ENCODE measurements at regions not wholly inside any gene's neighbourhood (a gene's known extent, or its start where the extent isn't known, plus 50 kb on each side); places are given as distances from the start of the nearest gene placed in this dataset.

DNA sequence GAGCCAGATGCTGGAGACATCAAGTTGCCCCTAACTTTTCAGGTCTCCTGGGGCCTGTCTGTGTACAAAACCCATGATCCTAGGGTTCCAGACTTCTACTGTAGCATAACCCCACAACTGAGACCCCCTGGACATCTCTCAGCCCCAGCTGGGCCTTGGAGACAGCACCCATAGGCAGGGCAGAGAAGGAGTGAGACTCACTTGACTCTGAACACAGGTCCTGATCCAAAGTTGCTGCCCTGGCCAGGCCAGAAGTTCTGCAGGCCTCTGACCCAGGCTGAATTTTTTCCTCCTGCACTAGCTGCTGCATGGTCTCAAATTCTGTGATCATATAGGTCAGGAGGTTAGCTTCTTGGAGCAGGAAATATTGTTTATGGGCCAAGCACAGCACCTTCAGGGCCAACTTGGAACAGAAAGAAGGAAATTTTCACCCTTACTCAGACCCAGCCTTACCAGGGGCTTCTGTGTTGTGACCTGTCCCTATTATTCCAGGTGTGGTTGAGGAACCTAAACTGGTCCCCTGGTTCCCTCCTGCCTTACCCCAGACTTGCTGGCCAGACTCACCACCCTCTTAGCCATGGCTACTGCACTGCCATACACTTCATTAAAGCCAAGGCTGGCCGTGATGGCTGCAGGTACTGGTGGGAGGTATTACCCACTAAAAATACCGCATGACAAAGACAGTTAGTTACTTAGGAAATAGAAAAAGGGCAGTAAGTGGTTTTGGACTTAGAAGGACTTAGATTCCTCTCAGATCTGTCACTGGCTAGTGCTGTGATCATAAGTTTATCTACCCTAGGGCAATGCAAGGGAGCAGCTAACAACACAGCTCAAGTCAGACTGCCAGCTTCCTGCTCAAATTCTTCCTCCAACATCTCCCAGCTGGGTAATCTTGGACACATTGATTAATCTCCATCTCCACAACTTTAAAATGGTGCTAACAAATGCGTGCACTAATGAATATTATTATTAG is 2180.1 kb downstream of the TP53TG3F start:
- DNase-seq (ENCODE audit: low spot score), result no peak

DNA sequence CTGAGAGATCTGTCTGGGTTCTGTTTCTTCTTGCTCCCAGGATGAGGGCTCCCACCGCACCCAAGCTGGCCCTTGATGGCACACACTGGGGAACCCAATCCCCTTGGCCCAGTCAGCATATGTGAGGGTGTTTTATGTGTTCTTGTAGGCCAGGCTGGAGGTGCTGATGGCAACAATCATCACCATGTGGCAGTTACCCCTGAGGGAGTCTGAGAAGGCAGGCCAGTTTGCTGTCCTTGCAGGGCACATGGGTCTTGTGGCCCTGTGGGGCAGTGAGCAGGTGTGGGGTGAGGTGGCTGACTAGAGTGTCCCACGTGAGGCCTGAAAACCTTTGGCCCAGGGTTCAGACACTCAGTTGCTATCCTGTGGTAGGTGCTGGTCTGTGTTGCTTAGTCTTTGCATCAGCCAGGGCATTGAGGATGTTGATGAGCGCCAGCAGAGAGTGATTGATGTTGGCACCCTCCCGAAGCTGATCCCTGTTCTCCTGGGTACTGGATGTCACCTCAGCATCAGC is 2183.0 kb downstream of the TP53TG3F start:
- no peak for DNase-seq (ENCODE audit: low spot score)

DNA sequence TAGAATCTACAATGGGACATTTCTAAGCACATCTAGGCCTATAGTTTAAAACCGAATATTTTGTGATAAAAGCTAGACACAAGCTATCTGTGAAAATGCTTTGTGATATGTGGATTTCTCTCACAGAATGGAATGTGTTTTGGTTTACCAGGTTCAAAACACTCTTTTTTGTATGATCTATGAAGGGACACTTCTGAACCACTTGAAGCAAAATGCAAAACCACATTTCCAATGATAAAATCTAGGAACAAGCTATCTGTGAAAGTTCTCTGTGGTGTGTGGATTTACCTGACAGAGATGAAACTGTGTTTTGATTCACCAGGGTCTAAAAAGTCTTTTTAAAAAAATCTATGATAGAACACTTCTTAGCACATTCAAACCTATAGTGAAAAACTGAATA is 2192.4 kb downstream of the TP53TG3F start:
- DNase-seq (ENCODE audit: low spot score), result no peak

DNA sequence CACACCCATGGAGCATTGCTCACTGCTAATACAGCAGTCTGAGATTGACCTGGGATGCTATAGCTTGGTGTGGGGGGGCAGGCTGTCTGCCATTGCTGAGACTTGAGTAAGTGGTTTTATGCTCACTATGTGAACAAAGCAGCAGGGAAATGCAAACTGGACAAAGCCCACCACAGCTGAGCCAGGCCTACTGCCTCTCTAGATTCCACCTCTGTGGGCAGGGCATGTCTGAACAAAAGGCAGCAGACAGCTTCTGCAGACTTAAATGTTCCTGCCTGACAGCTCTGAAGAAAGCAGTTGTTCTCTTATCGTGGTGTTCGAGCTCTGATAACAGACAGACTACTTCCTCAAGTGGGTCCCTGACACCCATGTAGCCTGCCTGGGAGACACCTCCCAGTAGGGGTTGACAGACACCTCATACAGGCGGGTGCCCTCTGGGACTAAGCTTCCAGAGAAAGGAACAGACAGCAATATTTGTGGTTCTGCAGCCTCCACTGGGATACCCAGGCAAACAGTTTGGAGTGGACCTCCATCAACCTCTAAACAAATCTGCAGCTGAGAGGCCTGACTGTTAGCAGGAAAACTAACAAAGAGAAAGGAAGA is 2204.8 kb downstream of the TP53TG3F start:
- DNase-seq (ENCODE audit: low spot score), result no peak

DNA sequence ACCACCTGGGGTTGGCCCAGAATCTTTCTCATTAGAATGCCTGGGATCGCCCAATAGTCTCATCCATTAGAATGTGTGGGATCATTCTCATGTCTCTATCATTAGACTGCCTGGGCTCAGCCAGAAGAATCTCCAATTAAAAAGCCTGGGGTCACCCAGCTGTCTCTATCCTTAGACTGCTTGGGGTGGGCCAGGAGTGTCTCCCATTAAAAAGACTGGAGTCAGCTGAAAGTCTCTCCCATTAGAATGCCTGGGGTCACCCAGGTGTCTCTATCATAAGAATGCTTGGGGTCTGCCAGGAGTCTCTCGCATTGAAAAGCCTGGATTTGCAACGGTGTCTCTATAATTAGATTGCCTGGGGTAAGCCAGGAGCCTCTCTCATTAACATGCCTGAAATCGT is 2225.7 kb downstream of the TP53TG3F start:
- DNase-seq (ENCODE audit: low spot score), result no peak

DNA sequence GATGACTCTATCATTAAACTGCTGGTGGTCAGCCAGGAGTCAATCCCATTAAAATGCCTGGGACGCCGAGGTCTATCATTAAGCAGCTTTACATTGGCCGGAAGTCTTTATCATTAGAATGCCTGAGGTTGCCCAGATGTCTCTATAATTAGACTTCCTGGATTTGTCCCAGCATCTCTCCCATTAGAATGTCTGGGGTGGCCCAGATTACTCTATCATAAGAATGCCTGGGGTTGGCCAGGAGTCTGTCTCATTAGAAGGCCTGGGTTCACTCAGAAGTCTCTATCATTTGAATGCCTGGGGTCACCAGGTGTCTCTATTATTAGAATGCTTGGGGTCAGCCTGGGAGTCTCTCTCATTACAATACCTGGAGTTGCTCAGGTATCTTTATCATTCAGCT is 2227.2 kb downstream of the TP53TG3F start:
- no peak for DNase-seq (ENCODE audit: low spot score)

DNA sequence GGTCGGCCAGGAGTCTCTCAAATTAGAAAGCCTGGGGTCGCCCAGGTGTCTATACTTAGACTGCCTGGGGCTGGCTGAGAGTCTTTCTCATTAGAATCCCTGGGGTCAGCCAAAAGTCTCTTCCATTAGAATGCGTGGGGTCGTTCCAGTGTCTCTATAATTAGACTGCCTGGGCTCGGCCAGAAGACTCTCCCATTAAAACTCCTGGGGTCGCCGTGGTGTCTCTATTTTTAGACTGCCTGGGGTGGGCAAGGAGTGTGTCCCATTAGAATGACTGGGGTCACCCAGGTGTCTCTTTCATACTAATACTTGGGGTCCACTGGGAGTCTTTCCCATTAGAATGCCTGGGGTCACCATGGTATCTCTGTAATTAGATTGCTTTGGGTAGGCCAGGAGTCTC is 2227.7 kb downstream of the TP53TG3F start:
- DNase-seq (ENCODE audit: low spot score), result no peak

DNA sequence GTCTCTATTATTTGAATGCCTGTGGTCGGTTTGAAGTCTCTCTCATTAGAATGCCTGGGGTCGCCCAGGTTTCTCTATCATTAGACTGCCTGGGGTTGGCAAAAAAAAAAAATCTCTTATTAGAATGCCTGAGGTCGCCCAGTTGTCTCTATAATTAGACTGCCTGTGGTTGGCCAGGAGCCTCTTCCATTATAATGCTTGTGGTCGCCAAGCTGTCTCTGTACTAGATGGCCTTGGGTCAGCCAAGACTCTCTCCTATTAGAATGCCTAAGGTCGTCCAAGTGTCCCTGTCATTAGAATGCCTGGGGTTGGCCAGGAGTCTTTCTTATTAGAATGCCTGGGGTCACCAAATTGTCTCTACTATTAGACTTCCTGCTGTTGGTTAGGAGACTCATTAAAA is 2228.4 kb downstream of the TP53TG3F start:
- DNase-seq (ENCODE audit: low spot score), result no peak

DNA sequence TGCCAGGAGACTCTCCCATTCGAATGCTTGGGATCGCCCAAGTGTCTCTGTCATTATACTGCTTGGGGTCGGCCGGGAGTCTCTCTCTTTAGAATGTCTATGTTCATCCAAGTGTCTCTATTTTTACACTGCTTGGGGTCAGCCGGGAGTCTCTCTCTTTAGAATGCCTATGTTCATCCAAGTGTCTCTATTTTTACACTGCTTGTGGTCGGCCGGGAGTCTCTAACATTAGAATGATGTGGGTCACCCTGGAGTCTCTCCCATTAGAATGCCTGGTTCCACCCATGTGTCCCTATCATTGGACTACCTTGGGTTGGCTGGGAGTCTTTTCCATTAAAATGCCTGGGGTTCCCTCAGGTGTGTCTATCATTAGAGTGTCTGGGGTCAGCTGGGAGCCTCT is 2230.4 kb downstream of the TP53TG3F start:
- DNase-seq (ENCODE audit: low spot score), result no peak

DNA sequence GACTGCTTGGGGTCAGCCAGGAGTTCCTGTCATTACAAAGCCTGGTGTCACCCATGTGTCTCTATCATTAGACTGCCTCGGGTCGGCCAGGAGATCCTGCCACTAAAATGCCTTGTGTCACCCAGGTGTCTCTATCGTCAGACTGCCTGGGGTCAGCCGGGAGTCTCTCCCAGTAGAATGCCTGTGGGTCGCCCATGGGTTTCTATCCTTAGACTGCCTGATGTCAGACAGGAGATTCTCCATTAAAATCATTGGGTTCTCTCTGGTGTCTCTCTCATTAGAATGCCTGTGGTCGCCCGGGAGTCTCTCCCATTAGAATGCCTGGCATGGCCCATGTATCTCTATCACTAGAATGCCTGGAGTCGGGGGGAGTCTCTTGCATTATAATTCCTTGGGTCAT is 2231.0 kb downstream of the TP53TG3F start:
- no peak for DNase-seq (ENCODE audit: low spot score)

DNA sequence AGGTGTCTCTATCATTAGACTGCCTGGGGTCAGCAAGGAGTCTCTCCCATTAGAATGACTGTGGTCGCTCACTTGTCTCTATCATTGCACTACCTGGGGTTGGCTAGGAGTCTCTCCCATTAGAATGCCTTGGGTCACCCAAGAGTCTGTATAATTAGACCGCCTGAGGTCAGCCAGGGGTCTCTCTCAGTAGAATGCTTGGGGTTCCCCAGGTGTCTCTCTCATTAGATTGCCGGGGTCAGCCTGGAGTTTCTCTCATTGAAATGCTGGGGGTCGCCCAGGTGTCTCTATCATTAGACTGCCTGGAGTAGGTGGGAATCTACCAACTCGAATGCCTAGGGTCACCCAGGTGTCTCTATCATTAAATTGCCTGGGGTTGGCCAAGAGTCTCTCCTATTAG is 2231.6 kb downstream of the TP53TG3F start:
- no peak for DNase-seq (ENCODE audit: low spot score)

DNA sequence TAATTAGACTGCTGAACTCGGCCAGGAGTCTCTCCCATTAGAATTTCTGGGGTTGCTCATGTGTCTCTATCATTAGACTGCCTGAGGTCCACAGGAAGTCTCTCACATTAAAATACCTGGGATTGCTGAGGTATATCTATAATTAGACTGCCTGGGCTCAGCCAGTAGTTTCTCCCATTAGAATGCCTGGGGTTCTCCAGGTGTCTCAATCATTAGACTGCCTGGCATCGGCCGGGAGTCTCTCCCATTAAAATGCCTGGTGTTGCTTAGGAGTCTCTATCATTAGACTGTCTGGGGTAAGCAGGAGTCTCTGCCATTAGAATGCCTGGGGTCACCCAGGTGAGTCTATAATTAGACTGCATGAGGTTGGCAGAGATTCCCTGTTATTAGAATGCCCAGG is 2233.4 kb downstream of the TP53TG3F start:
- DNase-seq (ENCODE audit: low spot score), result no peak

DNA sequence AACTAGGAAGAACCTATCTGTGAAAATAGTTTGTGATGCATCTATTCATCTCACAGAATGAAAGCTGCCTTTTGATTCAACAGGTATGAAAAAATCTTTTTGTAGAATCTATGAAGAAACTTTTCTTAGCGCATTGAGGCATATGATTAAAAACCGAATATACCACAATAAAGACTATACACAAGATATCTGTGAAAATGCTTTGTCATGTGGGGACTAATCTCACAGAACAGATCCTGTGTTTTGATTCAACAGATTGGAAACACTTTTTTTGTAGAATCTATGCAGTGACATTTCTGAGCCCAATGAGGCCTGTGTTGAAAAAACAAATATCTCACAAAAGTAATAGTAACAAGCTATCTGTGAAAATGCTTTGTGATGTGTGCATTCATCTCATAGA is 2247.5 kb downstream of the TP53TG3F start:
- DNase-seq (ENCODE audit: low spot score), result no peak

DNA sequence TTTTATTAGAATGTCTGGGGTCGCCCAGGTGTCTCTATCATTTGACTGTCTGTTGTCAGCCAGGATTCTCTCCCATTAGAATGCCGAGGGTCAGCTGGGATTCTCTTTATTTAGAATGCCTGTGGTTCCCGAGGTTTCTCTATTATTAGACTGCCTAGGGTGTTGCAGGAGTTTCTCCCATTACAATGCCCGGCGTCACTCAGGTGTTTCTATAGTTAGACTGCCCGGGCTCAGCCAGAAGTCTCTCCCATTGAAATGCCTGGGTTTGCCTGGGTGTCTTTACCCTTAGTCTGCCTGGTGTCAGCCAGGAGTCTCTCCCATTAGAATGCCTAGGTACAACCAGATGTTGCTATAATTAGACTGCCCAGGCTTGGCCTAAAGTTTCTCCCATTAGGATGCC is 2252.0 kb downstream of the TP53TG3F start:
- DNase-seq (ENCODE audit: low spot score), result no peak

DNA sequence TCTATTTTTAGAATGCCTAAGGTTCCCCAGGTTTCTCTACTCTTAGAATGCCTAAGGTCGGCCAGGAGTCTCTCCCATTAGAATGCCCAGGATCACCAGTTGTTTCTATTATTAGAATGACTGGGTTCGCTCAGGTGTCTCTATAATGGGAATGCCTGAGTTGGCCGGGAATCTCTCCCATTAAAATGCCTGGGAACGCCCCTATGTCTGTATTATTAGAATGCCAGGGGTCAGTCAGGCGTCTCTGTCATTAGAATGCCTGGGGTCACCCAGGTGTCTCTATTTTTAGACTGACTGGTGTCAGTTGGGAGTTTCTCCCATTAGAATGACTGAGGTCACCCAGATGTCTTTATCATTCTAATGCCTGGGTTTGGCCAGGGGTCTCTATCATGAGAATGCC is 2252.5 kb downstream of the TP53TG3F start:
- no peak for DNase-seq (ENCODE audit: low spot score)

DNA sequence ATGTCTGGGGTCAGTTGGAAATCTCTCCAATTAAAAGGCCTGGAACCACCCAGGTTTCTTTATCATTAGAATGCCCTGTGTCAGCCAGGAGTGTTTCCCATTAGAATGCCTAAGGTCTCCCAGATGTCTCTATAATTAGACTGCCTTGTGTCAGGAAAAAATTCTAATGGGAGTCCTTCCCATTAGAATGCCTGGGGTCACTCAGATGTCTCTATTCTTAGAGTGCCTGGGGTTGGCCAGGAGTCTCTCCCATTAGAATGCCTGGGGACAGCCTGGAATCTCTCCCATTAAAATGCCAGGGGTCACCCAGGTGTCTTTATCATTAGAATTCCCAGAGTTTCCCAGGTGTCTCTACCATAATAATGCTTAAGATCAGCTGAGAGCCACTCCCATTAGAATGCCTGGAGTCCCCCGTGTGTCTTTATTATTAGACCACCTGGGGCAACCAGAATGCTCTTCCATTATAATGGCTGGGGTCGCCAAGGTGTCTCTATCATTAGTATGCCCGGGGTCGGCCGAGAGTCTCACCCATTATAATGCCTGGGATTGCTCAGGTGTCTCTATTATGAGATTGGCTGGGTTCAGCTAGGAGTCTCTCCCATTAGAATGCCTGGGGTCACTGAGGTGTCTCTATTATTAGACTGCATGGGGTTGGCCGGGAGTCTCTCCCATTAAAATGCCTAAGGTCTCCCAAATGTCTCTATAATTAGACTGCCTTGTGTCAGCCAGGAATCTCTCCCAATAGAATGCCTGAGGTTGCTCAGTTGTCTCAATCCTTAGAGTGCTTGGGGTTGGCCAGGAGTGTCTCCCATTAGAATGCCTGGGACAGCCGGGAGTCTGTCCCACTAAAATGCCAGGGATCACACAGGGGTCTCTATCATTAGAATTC is 2254.6 kb downstream of the TP53TG3F start:
- no peak for DNase-seq (ENCODE audit: low spot score)

DNA sequence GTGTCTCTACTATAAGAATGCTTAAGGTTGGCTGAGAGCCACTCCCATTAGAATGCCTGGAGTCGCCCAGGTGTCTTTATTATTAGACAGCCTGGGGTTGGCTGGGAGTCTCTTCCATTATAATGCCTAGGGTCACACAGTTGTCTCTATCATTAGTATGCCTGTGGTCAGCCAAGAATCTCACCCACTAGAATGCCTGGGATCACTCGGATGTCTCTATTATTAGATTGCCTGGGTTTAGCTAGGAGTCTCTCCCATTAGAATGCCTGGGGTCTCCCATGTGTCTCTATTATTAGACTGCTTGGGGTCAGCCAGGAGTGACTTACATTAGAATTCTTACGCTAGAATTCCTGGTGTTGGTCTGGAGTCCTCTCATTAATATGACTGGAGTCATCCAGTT is 2255.3 kb downstream of the TP53TG3F start:
- DNase-seq (ENCODE audit: low spot score), result no peak

DNA sequence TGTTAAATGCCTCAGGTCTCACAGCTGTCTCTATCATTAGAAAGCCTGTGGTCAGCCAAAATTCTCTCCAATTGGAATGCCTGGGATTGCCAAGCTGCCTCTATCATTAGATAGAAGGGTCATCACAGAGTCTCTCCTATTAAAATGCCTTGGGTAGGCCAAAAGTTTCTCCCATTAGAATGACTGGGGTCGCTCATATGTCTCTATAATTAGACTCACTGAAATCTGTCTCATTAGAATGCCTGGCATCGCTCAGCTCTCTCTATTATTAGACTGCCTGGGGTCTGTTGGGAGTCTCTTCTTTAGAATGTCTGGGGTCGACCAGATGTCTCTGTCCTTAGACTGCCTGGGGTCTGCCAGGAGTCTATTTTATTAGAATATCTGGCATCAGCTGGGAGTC is 2265.1 kb downstream of the TP53TG3F start:
- no peak for DNase-seq (ENCODE audit: low spot score)

DNA sequence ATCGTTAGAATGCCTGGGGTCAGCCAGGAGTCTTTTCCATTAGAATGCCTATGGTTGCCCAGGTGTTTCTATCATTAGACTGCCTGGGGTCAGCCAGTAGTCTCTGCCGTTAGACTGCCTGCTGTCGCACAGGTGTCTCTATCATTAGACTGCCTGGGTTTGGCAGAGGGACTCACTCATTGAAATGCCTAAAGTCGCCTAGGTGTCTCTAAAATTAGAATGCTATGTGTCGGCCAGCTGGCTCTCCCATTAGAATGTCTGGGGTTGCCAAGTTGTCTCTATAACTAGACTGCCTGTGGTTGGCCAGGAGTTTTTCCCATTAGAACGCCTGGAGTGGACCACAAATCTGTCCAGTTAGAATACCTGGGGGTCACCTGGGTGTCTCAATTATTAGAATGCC is 2266.5 kb downstream of the TP53TG3F start:
- DNase-seq (ENCODE audit: low spot score), result no peak

DNA sequence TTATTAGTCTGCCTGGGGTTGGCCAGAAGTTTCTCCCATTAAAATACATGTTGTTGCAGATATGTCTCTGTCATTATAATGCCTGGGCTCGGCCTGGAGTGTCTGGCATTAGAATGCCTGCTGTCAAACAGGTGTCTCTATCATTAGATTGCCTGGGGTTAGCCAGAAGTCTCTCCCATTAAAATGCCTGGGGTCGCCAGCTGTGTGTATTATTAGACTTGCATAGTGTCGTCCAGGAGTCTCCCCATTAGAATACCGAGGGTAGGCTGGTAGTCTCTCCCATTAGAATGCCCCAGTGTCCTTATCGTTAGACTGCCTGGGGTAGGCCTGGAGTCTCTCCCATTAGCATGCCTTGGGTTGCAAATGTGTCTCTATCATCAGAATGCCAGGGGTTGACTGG is 2270.8 kb downstream of the TP53TG3F start:
- DNase-seq (ENCODE audit: low spot score), result no peak

DNA sequence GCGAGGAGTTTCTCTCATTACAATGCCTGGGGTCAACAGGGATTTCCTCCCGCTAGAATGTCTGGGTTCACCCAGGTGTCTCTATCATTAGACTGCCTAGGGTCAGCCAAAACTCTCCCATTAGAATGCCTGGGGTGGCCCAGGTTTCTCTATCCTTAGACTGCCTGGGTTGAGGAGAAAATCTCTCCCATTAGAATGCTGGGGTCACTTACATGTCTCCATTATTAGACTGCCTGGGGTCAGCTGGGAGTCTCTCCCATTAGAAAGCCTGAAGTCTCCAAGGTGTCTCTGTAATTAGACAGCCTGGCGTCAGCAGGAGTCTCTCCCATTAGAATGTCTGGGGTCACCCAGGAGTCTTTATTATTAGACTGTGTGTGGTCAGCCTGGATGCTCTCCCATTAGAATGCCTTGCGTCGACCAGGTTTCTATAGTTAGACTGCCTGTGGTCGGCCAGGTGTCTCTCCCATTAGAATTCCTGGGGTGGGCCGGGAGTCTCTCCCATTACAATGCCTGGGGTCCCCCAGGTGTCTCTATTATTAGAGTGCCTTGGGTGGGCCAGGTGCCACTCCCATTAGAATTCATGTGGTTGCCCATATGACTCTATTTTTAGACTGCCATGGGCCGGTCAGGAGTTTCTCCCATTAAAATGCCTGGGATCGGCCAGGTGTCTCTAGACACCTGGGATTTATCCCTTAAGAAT is 2272.1 kb downstream of the TP53TG3F start:
- no peak for DNase-seq (ENCODE audit: low spot score)

Data from H4 (cell line).